ENCODE measurements at regions not wholly inside any gene's neighbourhood (a gene's known extent, or its start where the extent isn't known, plus 50 kb on each side); places are given as distances from the start of the nearest gene placed in this dataset.

- DNase-seq: no peak
These were observed 154.5 kb upstream of the ZNF32 start for GRCh38 chr10:43802988-43803696.

DNA sequence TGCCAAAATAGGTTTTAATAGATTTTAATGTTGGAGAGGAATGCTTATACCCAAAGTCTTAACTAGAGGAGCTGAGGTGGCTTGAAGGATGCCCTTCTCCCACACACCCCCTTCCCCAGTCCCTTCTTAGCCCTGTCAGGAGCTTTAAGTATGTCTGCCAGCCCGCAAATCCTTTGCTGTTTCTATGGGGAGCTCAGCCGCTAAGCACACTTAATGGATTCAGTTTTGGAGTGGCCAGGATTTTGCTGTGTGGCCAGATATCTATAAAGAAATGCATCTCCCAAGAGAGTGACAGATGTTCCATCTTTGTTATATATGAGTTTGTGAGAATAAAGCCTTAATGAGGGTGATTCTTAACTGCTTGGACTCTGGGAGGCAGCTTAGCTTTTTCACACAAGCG, 152.9 kb upstream of the ZNF32 start:
- no peak for DNase-seq

- DNase-seq: no peak
These were observed 152.5 kb upstream of the ZNF32 start for GRCh38 chr10:43801140-43801539.

- no peak for DNase-seq
These were observed 148.1 kb upstream of the ZNF32 start for GRCh38 chr10:43796781-43797180.

GRCh38 chr10:43795639-43796038, 147.0 kb upstream of the ZNF32 start:
- DNase-seq: no peak

- DNase-seq: no peak
These were observed 146.4 kb upstream of the ZNF32 start for GRCh38 chr10:43795093-43795492.

GRCh38 chr10:43794181-43794815, 145.6 kb upstream of the ZNF32 start:
- DNase-seq: no peak

GRCh38 chr10:43793704-43794103, 145.0 kb upstream of the ZNF32 start:
- no peak for DNase-seq

DNA sequence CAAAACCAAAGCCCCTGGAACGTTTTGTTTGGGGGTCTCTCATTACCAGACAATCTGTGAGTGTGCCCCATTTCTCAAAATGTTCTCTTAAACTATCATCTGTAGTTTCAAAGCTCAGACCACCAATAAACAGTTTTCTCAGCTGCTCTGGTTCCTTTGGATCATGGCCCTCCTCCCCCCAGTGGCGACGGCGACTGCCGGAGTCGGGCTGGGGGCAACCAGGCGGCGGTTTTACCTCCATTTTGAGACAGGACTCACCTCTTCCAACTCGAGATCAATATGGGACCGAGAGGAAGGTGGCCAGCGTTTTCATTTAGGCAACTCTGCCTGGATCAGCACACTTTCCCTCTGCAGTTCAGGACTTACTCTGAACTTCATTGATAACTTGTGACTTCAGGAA, 141.5 kb upstream of the ZNF32 start:
- no peak for DNase-seq

DNA sequence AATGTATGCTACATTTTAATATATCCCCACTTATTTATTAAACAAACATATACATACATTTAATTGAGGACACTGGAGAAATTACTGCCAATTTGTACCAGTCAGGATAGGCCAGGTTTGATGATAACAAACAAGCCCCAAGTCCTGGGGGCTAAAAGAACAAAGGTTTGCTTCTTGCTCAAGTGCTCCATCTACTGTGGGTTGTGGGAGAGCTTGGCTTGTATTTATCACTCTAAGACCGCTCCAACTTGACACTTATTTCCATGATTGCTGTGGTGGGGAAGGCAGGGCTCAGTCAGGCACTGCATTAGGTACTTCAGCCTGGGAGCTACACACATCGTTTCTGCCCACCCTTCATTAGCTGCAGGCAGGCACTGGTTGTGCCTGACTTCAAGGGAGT, 136.6 kb upstream of the ZNF32 start:
- peak in 1 of 2 experiments; percentile 1 for DNase-seq

DNA sequence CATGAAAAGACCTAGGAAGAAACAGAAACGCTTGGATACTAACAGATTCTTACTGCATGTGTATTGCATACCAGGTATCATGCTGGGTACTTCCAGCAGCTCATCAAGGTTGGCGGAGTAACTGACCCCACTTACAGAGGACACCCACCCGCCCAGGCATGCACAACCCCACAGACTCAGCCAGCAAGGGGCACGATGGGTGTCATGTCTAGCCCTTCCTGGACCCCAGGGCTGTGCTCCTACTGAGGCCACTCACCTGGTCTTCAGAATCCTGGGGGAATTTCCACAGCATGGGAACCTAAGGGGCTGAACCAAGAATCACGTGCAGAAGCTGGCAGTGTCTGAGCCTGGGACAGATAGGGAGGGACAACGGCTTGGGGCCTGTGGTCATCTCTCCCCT, 134.1 kb upstream of the ZNF32 start:
- no peak for DNase-seq

GRCh38 chr10:43781480-43782361, 133.0 kb upstream of the ZNF32 start:
- DNase-seq: no peak

GRCh38 chr10:43778571-43778970, 129.9 kb upstream of the ZNF32 start:
- DNase-seq: no peak

DNA sequence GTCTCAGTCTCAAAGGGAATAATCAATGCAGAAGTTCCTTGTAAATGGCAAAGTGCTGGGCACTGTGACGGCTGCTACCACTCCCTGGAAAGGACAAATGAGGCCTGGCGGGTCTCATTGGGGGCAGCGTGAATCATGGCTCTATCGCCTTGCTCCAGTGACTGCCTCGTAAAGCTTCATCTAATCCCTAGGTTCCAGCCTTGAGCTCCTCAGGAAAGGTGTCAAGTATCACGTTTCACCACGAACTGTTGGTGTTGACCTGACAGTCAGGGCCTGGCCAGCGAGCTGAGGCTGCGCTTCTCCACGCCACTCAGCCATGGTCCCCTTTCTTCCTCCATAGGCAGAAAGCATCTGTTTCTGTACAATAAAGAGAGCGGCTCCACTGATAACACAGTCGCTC, 126.7 kb upstream of the ZNF32 start:
- DNase-seq: no peak

DNA sequence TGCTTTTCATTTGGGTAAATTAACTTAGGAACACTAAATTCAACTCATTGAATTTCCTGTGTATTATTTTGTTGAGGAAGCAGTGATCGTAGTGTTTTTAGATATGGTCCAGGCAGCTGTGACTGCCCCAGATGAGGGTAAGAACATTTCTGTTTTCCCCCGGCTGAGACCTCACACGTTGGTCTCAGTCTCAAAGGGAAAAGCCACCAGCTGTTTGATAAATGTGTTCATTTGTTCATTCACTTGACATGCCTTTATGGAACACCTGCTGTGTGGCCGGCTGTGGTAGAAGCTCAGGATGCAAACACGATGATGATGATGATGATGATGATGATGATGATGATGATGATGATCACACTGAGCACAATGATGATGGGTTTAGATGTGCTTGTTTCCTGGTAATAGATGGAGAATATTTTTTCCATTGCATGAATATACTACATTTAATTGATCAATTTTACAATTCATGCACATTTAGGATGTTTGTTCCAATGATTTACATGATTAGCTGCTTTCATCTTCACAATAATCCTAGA, 125.6 kb upstream of the ZNF32 start:
- no peak for DNase-seq

DNA sequence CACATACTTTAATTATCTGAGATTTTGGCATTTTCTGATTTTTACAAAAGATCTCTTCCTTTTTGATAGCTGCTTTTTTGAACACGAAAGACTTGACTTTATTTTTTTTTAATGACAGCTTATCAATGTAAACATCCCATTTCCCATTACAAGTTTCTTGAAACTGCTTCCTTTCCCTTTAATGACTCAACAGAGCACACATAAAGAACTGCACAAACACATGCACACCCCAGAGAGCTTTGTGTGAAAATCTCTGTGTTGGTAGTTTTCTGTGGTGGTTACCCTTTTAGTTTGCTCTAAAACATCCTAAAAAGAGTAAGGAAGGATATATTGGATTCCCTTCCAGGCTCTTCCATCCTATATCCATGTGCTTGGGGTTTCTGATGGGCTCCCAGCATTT, 125.1 kb upstream of the ZNF32 start:
- DNase-seq: no peak

DNA sequence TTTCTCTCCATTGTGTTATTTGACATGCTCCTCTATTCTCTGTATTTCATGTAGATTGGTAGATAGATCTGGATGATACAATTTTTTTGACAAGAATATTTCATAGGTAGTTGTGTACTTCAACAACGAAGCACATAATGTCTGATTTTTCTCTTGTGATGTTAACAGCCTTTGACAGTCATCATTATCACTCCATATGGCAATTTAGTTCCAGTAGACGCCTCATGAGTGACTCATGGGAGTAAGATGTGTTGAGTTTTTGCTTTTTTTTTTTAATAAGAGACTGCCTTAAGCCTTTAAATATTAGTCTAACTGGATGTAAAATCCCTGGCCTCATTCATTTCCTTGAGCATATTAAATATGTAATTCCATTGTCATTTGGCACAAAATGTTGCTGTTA, 123.5 kb upstream of the ZNF32 start:
- no peak for DNase-seq

DNA sequence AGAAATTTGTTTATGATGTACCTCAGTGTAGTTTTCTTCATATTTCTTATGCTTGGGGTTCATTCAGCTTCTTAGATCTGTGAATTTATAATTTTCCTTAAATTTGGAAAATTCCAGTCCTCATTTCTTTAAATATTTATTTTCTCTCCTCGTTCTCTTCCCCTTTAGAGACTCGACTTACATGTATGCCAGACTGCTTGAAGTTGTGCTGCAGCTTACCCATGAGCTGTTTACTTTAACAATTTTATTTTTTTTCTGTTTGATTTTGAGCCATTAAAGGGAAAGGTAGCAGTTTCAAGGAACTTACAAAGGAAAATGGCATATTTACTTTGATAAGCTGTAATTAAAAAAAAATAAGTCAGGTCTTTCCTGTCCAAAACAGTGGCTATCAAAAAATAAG, 123.0 kb upstream of the ZNF32 start:
- no peak for DNase-seq

DNA sequence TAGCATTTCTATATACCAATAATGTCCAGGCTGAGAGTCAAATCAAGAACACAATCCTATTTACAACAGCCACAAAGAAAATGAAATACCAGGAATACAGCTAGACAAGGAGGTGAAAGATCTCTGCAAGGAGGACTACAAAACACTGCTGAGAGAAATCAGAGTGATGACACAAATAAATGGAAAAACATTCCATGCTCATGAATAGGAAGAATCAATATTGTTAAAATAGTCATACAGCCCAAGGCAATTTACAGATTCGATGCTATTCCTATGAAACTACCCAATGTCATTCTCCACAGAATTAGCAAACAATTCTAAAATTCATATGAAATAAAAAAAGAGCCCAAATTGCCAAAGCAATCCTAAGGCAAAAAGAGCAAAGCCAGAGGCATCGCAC, 116.8 kb upstream of the ZNF32 start:
- DNase-seq: no peak

DNA sequence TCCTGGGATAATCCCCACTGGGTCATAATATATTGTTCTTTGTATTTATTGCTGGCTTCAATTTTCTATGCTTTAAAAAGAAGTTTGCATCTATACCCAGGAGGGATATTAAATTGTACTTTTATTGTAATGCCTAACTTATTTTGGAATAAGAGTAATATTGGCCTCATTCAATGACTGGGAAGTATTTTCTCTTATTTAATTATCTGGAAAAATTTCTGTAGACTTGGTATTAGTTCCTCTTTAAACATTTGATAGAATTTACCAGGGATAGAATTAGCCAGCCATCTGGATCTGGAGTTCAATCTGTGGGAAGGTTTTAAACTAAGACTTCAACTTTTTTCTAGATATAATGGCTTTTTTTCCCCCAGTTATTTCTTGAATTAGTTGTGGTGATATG, 115.2 kb upstream of the ZNF32 start:
- DNase-seq: no peak

GRCh38 chr10:43760514-43760913, 111.8 kb upstream of the ZNF32 start:
- no peak for DNase-seq

GRCh38 chr10:43759216-43759615, 110.5 kb upstream of the ZNF32 start:
- DNase-seq: no peak

DNA sequence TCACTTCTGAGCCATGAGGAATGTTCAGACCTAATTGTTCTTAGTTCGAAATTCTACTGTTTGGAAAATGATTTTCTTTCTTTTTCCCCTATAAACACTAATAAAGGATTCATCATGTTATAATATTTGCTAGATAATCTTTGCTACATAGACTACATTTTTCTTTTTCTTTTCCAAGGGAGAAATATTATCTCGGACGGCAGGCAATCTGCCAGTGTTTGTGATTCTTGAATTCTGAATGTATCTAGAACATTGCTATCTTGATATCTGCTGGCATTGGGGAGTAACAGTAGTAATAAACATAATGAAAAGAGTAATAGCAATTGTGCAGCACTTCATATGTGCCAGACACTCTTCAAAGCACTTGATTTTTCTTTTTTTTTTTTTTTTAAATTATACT, 107.7 kb upstream of the ZNF32 start:
- no peak for DNase-seq
